ENCODE measurements at regions not wholly inside any gene's neighbourhood (a gene's known extent, or its start where the extent isn't known, plus 50 kb on each side); places are given as distances from the start of the nearest gene placed in this dataset.
"Not testable (repeated sequence)": the region's sequence is repeated elsewhere in the genome, so short reads cannot be mapped to it uniquely, and the experiment has no call there.

GRCh38 chr10:38437359-38437758 is 343.2 kb downstream of the ZNF37A start:
- TF ChIP-seq CTCF, POLR2A (IDR thresholded peaks at IDR 0.05): not testable (repeated sequence)

Data from thyroid gland (tissue), 4 donors.